GM21423 (cell line): ENCODE measurements at regions not wholly inside any gene's neighbourhood (a gene's known extent, or its start where the extent isn't known, plus 50 kb on each side); places are given as distances from the start of the nearest gene placed in this dataset.

ENCODE experiments used
- ATAC-seq: cut with Tn5 transposase; IDR thresholded peaks from one replicate; pipeline ENCODE4 v1.9.1; 2021; ENCODE audit warnings: mild to moderate bottlenecking, moderate library complexity; ENCODE audit not compliant: unreplicated experiment

- no peak for ATAC-seq
Observed at GRCh38 chr11:129723146-129723760, 92.4 kb upstream of the TMEM45B start.

GRCh38 chr11:129723761-129724162 lies 91.9 kb upstream of the TMEM45B start:
- no peak for ATAC-seq

GRCh38 chr11:129724866-129725265 lies 90.8 kb upstream of the TMEM45B start:
- ATAC-seq = no peak

DNA sequence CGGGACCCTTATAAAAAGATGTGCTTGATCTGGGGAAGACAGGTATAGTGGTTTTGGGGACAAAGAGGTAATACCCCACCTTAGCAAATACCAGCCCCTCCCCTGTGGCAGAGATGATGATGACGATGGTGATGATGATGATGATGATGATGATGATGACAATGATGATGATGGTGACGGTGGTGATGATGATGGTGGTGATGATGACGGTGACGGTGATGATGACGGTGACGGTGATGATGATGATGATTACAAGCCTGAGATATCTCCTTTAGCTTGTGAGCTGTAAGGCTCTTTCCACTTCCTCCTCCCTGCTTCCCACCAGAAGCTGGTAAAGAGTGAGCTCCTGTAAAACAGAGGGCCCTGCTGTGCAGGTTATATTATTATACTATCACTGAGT lies 89.5 kb upstream of the TMEM45B start:
- ATAC-seq = no peak

GRCh38 chr11:129728581-129728980 lies 87.1 kb upstream of the TMEM45B start:
- no peak for ATAC-seq

- ATAC-seq = no peak
Observed at GRCh38 chr11:129729216-129729615, 86.4 kb upstream of the TMEM45B start.

GRCh38 chr11:129729823-129730222 lies 85.8 kb upstream of the TMEM45B start:
- ATAC-seq = no peak

DNA sequence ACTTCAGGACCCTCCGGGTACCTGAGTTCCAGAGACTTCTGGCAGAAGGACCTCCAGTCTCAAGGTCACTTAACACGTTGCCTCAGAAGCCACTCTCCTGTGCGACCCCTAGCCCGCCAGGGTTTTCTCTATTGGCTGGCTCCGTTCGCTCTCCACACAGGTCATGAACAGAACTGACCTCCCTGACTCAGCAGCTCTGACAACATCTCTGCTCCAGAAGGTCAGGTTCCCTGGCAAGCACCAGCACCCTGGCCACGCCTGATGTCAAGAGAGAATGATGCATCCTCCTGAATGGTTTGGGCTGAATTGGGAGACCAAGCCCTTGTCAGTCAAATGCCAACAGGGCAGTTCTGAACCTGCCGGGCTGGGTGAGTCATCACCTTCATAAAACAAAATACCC lies 84.3 kb upstream of the TMEM45B start:
- no peak for ATAC-seq

DNA sequence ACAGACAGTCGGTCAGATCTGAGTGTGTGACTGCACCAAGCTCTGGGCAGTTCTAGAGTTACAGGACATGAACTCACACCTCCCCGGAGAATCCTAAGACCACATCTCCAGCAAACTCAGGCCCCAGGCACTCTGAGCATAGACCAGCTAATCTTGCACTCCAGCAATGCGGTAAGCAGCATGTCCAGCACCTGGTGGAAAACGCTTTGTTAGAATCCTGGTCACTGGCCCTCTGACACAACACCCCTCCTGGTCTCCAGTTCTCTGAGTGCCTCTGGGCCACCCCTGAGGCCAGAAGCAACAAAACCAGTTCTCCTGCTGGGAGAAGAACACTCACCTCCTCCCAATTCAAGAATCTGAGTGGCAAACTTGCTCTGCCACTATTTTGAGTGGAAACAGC lies 82.7 kb upstream of the TMEM45B start:
- ATAC-seq = no peak

- no peak for ATAC-seq
Observed at GRCh38 chr11:129733384-129733783, 82.3 kb upstream of the TMEM45B start.

- no peak for ATAC-seq
Observed at GRCh38 chr11:129733981-129734380, 81.7 kb upstream of the TMEM45B start.

GRCh38 chr11:129734654-129735053 lies 81.0 kb upstream of the TMEM45B start:
- no peak for ATAC-seq

- ATAC-seq = no peak
Observed at GRCh38 chr11:129737831-129738230, 77.8 kb upstream of the TMEM45B start.

GRCh38 chr11:129738242-129738641 lies 77.4 kb upstream of the TMEM45B start:
- ATAC-seq = no peak

DNA sequence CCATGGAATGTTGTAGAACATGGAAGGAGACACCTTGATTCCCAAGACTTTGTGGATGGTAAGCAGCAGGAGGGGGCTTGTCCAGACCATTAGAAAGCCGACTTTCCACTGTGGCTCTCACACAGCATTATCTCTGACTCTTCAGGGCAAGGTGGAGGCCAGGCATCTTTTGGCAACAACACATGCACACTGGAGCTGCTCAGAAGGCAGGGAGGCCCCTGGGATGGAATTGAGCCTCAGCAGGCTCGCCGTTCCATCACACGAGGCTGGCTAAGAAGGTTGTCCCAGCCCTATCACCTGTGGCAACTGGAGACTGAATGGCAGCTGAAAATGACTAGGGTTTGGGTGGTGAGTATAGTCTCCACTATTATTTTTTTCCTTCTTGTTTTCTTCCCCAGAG lies 76.3 kb upstream of the TMEM45B start:
- no peak for ATAC-seq

GRCh38 chr11:129740125-129740719 lies 75.4 kb upstream of the TMEM45B start:
- ATAC-seq = no peak

- ATAC-seq = no peak
Observed at GRCh38 chr11:129743112-129743815, 72.4 kb upstream of the TMEM45B start.

DNA sequence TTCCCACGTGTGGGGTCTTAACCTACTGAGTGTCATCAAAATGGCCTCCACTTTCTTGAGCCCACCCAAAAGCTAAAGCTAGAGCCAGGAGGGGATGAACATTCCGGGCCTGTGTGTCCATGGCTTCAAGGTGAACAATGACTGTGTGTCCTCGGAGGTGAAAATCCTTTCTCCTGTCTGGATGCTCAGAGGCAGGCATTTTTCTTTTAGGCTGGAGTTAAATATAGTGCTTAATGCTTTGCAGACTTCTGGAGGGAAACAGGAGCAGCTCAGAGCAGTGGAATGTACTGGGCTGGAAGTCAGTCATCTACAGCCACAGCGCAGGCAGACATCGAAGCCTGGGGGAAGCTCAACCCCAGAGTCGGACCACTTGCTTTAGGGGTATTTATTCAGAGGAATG lies 68.6 kb upstream of the TMEM45B start:
- no peak for ATAC-seq

GRCh38 chr11:129749141-129749540 lies 66.5 kb upstream of the TMEM45B start:
- no peak for ATAC-seq

GRCh38 chr11:129750343-129751292 lies 65.0 kb upstream of the TMEM45B start:
- ATAC-seq = peak; percentile 96

- ATAC-seq = no peak
Observed at GRCh38 chr11:129751511-129751910, 64.1 kb upstream of the TMEM45B start.
